SHP77 (cell line): ENCODE measurements at regions not wholly inside any gene's neighbourhood (a gene's known extent, or its start where the extent isn't known, plus 50 kb on each side); places are given as distances from the start of the nearest gene placed in this dataset.
A peak's percentile ranks its signal among the peaks of the same experiment; 100 is the strongest.
"Not testable (repeated sequence)": the region's sequence is repeated elsewhere in the genome, so short reads cannot be mapped to it uniquely, and the experiment has no call there.

Experiments used
- DNase-seq, 2 experiments: peaks; one replicate each; lab custom pipeline; 2025; lab: John Stamatoyannopoulos, UW

- no peak for DNase-seq
Measured at GRCh38 chr2:121132762-121133107, 152.3 kb downstream of the TFCP2L1 start.

DNA sequence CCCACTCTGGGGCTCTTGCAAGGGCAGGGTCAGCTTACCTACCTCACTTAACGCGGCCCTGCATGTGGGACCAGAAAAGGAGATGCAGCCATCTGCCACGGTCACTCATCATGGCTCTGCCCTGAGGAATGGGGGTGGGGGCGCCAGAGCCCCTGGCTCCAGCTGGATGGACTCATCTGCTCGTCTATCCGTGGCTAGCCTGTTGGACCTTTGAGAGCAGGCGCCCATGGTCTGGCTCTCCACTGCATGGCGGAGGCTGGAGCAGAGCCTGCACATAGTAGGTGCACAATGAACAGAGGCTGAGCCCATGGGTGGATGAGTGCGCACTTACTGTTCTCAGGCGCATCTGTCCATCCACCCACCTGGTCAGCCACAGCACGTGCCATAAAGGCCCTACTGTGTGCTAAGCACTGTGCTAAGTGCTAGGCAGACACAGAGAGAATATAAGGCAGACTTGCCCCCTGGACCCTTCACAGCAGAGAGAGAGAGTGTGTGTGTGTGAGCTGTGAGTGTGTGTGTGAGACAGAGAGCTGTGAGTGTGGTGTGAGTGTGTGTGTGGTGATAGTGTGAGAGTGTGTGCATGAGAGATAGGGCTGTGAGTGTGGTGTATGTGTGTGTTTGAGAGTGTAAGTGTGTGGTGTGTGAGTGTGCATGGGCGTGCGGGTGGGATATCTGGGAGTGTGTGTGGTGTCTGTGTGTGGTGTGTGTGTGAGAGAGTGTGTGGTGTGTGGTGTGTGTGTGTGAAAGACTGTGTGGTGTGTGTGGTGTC lies 151.3 kb downstream of the TFCP2L1 start:
- no peak for DNase-seq

DNA sequence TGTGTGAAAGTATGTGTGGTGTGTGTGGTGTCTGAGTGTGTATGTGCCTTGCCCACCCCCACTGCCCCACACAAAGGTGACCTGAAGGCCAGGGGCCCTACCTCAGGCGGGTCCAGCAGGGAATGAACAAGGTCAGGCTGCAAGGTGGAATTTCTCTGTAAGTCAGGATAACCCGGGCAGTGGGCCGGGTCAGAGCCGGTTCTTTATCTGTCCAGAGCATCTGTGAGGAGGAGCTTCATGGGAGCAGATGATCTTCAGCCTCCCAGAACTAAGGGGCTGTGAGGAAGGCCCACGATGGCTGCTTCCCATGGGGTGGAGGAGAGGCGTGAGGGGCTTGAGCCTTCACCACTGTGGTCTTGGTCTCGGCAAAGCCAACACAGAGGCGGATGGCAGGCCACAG lies 150.3 kb downstream of the TFCP2L1 start:
- DNase-seq, result no peak

- no peak for DNase-seq
Measured at GRCh38 chr2:121135168-121135853, 149.7 kb downstream of the TFCP2L1 start.

- no peak for DNase-seq
Measured at GRCh38 chr2:121136323-121136722, 148.7 kb downstream of the TFCP2L1 start.

- no peak for DNase-seq
Measured at GRCh38 chr2:121137571-121137970, 147.4 kb downstream of the TFCP2L1 start.

- no peak for DNase-seq
Measured at GRCh38 chr2:121140734-121141133, 144.3 kb downstream of the TFCP2L1 start.

GRCh38 chr2:121142452-121142851 lies 142.6 kb downstream of the TFCP2L1 start:
- no peak for DNase-seq

DNA sequence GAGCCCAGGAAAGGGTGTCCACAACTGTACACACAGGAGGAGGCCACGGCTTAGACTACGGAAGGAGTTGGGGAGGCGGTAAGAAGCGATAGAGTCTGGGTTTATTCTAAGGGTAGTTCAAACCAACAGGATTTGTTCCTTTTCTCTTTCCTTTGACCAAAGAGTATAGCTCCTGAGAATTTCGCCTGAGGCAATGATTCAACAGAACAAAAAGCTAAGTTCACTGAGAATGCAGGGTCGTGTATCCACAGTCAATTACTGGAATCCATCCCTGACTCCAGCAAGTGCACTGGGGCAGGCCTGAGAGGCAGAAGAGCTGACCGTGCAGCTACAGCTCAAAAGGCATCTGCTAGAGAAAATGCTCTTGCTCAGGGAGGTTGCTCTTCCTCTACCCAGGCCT lies 140.9 kb downstream of the TFCP2L1 start:
- no peak for DNase-seq

- no peak for DNase-seq
Measured at GRCh38 chr2:121146630-121147029, 138.4 kb downstream of the TFCP2L1 start.

DNA sequence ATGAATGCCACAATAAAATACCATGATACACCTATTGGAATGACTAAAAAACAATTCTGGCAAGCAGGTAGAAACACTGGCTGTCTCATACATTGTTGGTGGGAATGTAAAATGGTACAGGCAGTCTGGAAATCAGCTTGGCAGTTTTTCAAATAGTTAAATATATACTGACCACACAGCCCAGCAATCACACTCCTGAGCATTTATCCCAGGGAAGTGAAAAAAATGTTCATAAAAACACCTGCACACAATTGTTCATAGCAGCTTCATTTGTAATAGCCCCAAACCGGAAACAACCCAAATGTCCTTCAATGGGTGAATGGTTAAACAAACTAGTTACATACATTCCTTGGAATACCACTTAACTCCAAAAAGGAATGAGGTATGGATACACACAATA lies 137.2 kb downstream of the TFCP2L1 start:
- no peak for DNase-seq

GRCh38 chr2:121148481-121148880 lies 136.5 kb downstream of the TFCP2L1 start:
- DNase-seq, result no peak

GRCh38 chr2:121149384-121149783 lies 135.6 kb downstream of the TFCP2L1 start:
- DNase-seq, result no peak

DNA sequence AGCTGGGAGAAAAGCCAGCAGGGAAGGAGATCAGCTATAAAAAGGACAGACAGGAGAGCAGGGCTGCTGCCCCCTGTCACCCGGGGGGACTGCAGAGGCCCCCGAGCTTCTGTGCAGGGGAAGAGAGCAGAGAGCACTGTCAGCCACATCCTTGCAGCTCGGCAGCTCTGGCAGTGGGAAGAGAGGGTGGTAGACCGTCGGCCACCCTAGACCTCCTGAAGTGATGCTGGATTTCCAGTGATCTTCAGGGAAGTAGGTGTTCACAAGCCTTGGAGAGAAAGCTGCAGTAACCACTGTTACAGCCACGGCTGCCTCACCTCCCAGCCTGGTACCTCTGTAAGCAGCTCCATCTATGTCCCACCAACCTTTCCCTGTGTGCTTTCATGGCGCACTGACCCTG lies 134.9 kb downstream of the TFCP2L1 start:
- DNase-seq, result no peak

DNA sequence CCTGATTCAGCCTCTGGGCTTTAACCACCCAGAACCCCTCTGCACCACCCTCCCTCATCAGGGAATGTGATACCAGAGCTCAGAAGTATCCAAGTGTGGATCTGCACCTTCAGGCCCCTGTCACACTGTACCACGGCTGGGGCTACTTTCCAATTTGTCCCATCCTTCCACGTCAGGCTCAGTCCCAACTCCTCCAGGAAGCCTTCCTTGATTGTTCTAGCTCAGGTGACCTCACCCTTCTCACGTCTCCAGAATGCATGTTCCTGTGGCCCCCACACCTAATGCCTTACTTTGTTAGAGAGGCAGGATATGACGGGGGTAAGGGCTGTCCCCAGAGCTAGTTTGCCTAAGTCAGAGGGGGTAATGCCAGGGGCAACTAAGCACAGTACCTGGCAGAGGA lies 134.3 kb downstream of the TFCP2L1 start:
- DNase-seq, result no peak

DNA sequence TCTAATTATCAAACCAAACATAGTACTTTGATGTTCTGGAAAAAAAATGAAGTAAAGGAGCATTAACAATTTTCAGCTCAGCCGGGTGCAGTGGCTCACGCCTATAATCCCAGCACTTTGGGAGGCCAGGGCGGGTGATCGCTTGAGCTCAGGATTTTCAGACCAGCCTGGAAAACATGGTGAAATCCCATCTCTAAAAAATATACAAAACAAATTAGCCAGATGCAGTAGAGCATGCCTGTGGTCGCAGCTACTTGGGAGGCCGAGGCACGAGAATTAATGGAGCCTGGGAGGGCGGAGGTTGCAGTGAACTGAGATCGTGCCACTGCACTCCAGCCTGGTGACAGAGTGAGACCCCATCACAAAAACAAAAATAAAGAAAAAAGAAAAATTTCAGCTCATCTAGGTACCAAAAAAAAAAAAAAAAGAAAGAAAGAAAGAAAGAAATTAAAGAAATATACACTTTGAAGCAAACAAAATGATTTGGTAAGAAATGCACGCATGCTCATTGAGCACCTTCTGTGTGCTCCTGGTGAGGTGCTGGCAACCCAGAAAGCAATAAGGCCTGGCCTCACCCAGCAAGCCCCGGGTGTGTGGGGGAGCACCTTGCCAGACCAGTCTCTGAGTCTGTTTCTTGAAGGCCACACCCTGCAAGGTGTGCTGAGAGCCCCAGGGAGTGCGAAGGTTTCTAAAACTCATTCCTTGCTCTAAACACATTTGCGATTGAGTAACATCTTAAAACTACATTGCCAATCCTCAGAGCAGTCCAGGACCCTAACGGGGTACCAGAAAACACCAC lies 133.5 kb downstream of the TFCP2L1 start:
- DNase-seq, result no peak

DNA sequence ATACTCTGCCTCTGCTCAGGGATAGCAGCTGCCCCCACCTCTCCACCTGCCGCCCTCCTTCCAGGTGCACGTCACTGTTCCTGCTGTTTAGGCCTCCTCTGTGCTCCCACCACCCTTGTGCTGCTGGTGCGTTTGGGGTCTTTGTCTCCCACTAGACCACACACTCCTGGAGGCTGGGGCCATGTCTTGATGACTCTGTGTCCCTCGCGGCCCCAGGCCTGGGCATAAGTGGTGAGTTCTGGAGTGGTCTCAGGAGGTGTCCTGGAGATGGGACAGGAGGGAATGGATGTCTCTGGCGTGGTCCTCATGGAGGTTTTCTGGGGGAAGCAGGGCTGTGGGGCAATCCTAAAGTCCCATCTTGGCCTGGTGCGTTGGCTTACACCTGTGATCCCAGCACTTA lies 132.1 kb downstream of the TFCP2L1 start:
- no peak for DNase-seq

DNA sequence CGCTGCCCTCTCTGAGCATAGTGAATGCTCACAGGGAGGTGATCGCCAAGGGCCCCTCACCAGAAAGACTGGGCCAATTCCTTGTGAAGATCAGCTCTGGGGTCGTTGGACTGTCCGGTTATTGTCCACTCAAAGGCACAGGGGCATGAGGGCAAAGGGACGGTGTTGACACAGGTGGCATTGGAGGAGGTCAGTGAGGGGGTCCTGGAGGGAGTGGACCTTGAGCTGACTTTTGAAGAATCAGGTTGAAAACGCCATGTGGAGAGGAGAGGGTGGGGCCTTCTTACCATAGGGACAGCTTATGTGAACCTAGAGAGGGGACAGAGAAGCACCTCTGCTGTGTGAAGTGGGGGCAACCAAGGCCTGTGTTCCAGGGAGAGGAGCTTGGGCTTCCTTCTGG lies 131.5 kb downstream of the TFCP2L1 start:
- DNase-seq, result no peak

- peak; percentile 15 for DNase-seq
Measured at GRCh38 chr2:121155502-121156056, 129.4 kb downstream of the TFCP2L1 start.

- DNase-seq, result not testable (repeated sequence)
Measured at GRCh38 chr2:121157481-121157880, 127.5 kb downstream of the TFCP2L1 start.

DNA sequence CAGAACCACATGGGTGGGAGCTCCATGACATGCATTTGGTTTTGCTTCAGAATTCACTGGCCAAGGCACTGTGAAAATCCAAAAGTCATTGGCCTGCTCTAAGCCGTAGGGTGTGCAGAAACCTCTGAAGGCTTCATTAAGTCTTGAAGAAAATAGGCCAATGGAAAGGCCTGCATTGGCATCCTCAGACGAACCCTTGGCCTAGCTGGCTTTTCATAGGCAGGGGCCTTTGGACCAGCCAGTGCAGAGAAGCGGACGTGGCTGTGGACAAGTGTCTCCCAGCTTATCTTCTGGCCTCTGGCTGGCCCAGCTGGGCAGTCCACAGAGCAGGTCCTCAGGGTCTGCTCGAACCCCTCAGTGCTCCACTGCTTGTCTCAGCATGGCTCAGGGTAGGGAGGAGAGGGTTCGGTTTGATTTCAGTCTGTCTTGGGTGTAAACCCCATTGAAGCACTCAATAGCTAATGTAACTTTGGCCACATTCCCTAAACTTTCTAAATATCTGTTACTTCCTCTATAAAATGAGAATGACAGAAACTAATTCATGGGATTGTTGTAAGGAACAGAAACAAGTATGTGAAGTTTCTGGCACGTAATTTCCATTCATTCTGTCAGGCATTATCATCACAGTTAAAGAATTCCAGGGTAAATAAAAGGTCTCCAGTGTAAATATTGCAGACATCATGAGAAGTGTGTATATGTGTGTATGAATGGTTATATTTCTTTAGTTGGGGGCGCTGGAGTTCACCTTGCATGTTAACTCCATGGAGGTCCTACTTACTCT lies 125.5 kb downstream of the TFCP2L1 start:
- DNase-seq, result no peak

DNA sequence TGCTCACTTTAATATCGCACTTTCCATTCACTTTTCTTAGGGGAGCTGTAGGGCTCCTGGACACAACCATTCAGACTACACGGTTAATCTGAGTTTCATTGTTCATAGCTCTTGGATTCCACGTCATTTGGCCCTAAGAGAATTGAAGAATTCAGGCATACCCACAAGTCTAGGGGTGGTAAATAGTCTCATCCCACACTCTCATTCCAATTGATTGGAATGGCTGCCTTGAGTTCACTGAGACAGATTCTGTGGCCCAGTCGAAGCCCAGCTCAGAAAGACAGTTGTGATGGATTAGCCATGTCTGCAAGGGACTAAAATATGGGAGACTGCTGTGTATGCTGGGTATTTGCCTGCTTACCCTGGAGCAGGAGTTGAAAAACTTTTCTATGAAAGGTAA lies 124.6 kb downstream of the TFCP2L1 start:
- DNase-seq, result no peak
